ENCODE measurements at regions not wholly inside any gene's neighbourhood (a gene's known extent, or its start where the extent isn't known, plus 50 kb on each side); places are given as distances from the start of the nearest gene placed in this dataset.

- H3K27me3 ChIP-seq (ENCODE audit: insufficient read depth, low read length), result no peaks in the 10 kb centered on the region
- no peaks in the 10 kb centered on the region for H3K36me3 ChIP-seq (ENCODE audit: insufficient read depth, low read length)
- H3K4me3 ChIP-seq (ENCODE audit: low read depth, low read length, poor library complexity, severe bottlenecking), result no peak overlapping the region
- no peak overlapping the region for H3K27ac ChIP-seq (ENCODE audit: low read depth, low read length, poor library complexity, severe bottlenecking)
- H3K9ac ChIP-seq (ENCODE audit: low read length), result no peak overlapping the region
- H3K9me3 ChIP-seq (ENCODE audit: low read length), result no peaks in the 10 kb centered on the region
- no peaks in the 10 kb centered on the region for H3F3A ChIP-seq (ENCODE audit: insufficient read depth, low read length)
- TF ChIP-seq CTCF (IDR thresholded peaks at IDR 0.05; ENCODE audit: low read length) (no peak), EZH2 (IDR thresholded peaks at IDR 0.05; ENCODE audit: borderline replicate concordance, low read length) (no peak)
- no peak overlapping the region for H3K4me2 ChIP-seq (ENCODE audit: low read length)
- H3K4me1 ChIP-seq (ENCODE audit: insufficient read depth, low read length, severe bottlenecking), result no peaks in the 10 kb centered on the region
- no peaks in the 10 kb centered on the region for H3K9me2 ChIP-seq (ENCODE audit: low read depth, low read length)
- no peaks in the 10 kb centered on the region for H4K20me1 ChIP-seq (ENCODE audit: insufficient read depth, low read length)
- H2AFZ ChIP-seq (ENCODE audit: low read length), result no peak overlapping the region
- H3K79me2 ChIP-seq (ENCODE audit: insufficient read depth, low read length), result no peaks in the 10 kb centered on the region
Measured at GRCh38 chr15:45995800-45996199, 361.0 kb downstream of the SQOR start.

- H3K9me3 ChIP-seq (ENCODE audit: low read length), result peaks cover 7% of the 10 kb centered on the region; the same call in 1 of the 2 replicates
- H3K79me2 ChIP-seq (ENCODE audit: insufficient read depth, low read length), result no peaks in the 10 kb centered on the region
- no peaks in the 10 kb centered on the region for H3F3A ChIP-seq (ENCODE audit: insufficient read depth, low read length)
- TF ChIP-seq EZH2 (IDR thresholded peaks at IDR 0.05; ENCODE audit: borderline replicate concordance, low read length) (no peak), CTCF (IDR thresholded peaks at IDR 0.05; ENCODE audit: low read length) (no peak)
- H3K36me3 ChIP-seq (ENCODE audit: insufficient read depth, low read length), result no peaks in the 10 kb centered on the region
- no peak overlapping the region for H3K4me3 ChIP-seq (ENCODE audit: low read depth, low read length, poor library complexity, severe bottlenecking)
- no peaks in the 10 kb centered on the region for H4K20me1 ChIP-seq (ENCODE audit: insufficient read depth, low read length)
- H3K9ac ChIP-seq (ENCODE audit: low read length), result no peak overlapping the region
- H3K27ac ChIP-seq (ENCODE audit: low read depth, low read length, poor library complexity, severe bottlenecking), result no peak overlapping the region
- no peaks in the 10 kb centered on the region for H3K9me2 ChIP-seq (ENCODE audit: low read depth, low read length)
- no peak overlapping the region for H2AFZ ChIP-seq (ENCODE audit: low read length)
- no peaks in the 10 kb centered on the region for H3K4me1 ChIP-seq (ENCODE audit: insufficient read depth, low read length, severe bottlenecking)
- H3K4me2 ChIP-seq (ENCODE audit: low read length), result no peak overlapping the region
- H3K27me3 ChIP-seq (ENCODE audit: insufficient read depth, low read length), result no peaks in the 10 kb centered on the region
Measured at GRCh38 chr15:46014532-46014931, 379.7 kb downstream of the SQOR start.

GRCh38 chr15:46034755-46035154 lies 399.9 kb downstream of the SQOR start:
- Histone ChIP-seq H2AFZ (ENCODE audit: low read length) (no peak overlapping the region), H3K9me3 (ENCODE audit: low read length) (no peaks in the 10 kb centered on the region), H3K36me3 (ENCODE audit: insufficient read depth, low read length) (no peaks in the 10 kb centered on the region), H3K4me2 (ENCODE audit: low read length) (no peak overlapping the region), H3K27ac (ENCODE audit: low read depth, low read length, poor library complexity, severe bottlenecking) (no peak overlapping the region), H3K79me2 (ENCODE audit: insufficient read depth, low read length) (no peaks in the 10 kb centered on the region), H3K4me3 (ENCODE audit: low read depth, low read length, poor library complexity, severe bottlenecking) (no peak overlapping the region), H3K9ac (ENCODE audit: low read length) (no peak overlapping the region), H4K20me1 (ENCODE audit: insufficient read depth, low read length) (no peaks in the 10 kb centered on the region), H3F3A (ENCODE audit: insufficient read depth, low read length) (no peaks in the 10 kb centered on the region), H3K9me2 (ENCODE audit: low read depth, low read length) (no peaks in the 10 kb centered on the region), H3K4me1 (ENCODE audit: insufficient read depth, low read length, severe bottlenecking) (no peaks in the 10 kb centered on the region), H3K27me3 (ENCODE audit: insufficient read depth, low read length) (no peaks in the 10 kb centered on the region)
- TF ChIP-seq EZH2 (IDR thresholded peaks at IDR 0.05; ENCODE audit: borderline replicate concordance, low read length), result no peak
- TF ChIP-seq CTCF (IDR thresholded peaks at IDR 0.05; ENCODE audit: low read length), result no peak
